ENCODE measurements at regions not wholly inside any gene's neighbourhood (a gene's known extent, or its start where the extent isn't known, plus 50 kb on each side); places are given as distances from the start of the nearest gene placed in this dataset.

DNA sequence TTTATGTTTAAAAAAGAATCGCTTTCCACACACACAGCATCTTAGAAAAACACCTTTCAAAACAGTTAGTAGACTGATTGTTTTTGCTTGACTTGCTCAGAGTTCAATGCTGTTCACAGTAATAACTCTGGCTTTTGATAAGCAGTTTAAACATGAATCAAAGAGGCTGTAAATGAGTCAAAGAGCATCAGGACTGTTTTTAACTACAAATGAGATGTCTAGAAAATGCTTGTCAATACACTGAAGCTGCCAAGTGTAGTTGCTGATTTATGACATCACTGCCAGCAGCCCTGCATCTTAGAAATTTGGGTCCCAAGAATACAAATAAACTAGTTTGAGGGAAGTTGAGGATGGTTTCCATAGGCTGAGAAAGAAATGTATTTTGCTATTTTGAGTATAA is 2057.1 kb upstream of the PCDH20 start:
- no peak for DNase-seq (ENCODE audit: low read depth, low spot score)
- no peaks in the 10 kb centered on the region for H3K27me3 ChIP-seq (ENCODE audit: control insufficient read depth in 2 of 2, insufficient read depth in 2 of 2, low read length in 2 of 2)
- TF ChIP-seq, protein P1, sequence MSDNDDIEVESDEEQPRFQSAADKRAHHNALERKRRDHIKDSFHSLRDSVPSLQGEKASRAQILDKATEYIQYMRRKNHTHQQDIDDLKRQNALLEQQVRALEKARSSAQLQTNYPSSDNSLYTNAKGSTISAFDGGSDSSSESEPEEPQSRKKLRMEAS (IDR thresholded peaks at IDR 0.05; ENCODE audit: insufficient read depth, insufficient read length), result no peak
- TF ChIP-seq FOS (IDR thresholded peaks at IDR 0.05; ENCODE audit: borderline replicate concordance, insufficient read depth, low read length), result no peak
- no peak for TF ChIP-seq JUN (IDR thresholded peaks at IDR 0.05; ENCODE audit: borderline replicate concordance, insufficient read depth, insufficient read length, low read depth)
- TF ChIP-seq GATA2 (IDR thresholded peaks at IDR 0.05; ENCODE audit: insufficient read depth, insufficient read length, low read depth, low read length), result no peak
- TF ChIP-seq POLR2AphosphoS5 (IDR thresholded peaks at IDR 0.05; ENCODE audit: insufficient read depth, low read depth, low read length), result no peak
- TF ChIP-seq, protein P2, sequence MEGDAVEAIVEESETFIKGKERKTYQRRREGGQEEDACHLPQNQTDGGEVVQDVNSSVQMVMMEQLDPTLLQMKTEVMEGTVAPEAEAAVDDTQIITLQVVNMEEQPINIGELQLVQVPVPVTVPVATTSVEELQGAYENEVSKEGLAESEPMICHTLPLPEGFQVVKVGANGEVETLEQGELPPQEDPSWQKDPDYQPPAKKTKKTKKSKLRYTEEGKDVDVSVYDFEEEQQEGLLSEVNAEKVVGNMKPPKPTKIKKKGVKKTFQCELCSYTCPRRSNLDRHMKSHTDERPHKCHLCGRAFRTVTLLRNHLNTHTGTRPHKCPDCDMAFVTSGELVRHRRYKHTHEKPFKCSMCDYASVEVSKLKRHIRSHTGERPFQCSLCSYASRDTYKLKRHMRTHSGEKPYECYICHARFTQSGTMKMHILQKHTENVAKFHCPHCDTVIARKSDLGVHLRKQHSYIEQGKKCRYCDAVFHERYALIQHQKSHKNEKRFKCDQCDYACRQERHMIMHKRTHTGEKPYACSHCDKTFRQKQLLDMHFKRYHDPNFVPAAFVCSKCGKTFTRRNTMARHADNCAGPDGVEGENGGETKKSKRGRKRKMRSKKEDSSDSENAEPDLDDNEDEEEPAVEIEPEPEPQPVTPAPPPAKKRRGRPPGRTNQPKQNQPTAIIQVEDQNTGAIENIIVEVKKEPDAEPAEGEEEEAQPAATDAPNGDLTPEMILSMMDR (IDR thresholded peaks at IDR 0.05; ENCODE audit: extremely low read depth in 1 of 2, insufficient read depth in 1 of 2, low read depth in 1 of 2, low read length in 2 of 2), result no peak
- no peak for TF ChIP-seq POLR2A (IDR thresholded peaks at IDR 0.05; ENCODE audit: low read depth, low read length)
- no peak for TF ChIP-seq EZH2 (IDR thresholded peaks at IDR 0.05; ENCODE audit: borderline replicate concordance, low read depth, low read length, severe bottlenecking)
- TF ChIP-seq MYC (IDR thresholded peaks at IDR 0.05; ENCODE audit: low read depth, low read length), result no peak
- intact Hi-C loops (cut with micrococcal nuclease), result no loop called here
- H3K79me2 ChIP-seq (ENCODE audit: control insufficient read depth, insufficient read depth, low read length), result no peaks in the 10 kb centered on the region
- H3K9me3 ChIP-seq (replicated peaks; ENCODE audit: control insufficient read depth, insufficient read depth, low read length), result no peaks in the 10 kb centered on the region
- ChIA-PET POLR2A (no interaction called here), CTCF (no interaction called here)
- FAIRE-seq, result no peak
- no peak overlapping the region for H2AFZ ChIP-seq (ENCODE audit: low read depth, low read length)
- H3K9me1 ChIP-seq (replicated peaks; ENCODE audit: control insufficient read depth, extremely low read depth, insufficient read depth, low read length), result no peaks in the 10 kb centered on the region
- no peaks in the 10 kb centered on the region for H3K36me3 ChIP-seq (ENCODE audit: control insufficient read depth in 2 of 2, extremely low read depth in 1 of 2, insufficient read depth in 2 of 2, low read length in 2 of 2)
- H3K4me1 ChIP-seq (ENCODE audit: control insufficient read depth, extremely low read depth, insufficient read depth, low read length), result no peaks in the 10 kb centered on the region
- no peaks in the 10 kb centered on the region for H4K20me1 ChIP-seq (replicated peaks; ENCODE audit: control insufficient read depth, extremely low read depth, insufficient read depth, low read length)
- no peak overlapping the region for H3K27ac ChIP-seq (ENCODE audit: insufficient read depth, low read depth, low read length)
- no peak overlapping the region for H3K9ac ChIP-seq (replicated peaks; ENCODE audit: extremely low read depth, insufficient read depth, low read length)
- BruUV-seq (replicated peaks), result no TSS peak
- H3K4me3 ChIP-seq (replicated peaks in 1 of 3; ENCODE audit: insufficient read depth in 1 of 3, low read depth in 1 of 3, low read length in 3 of 3), result no peak overlapping the region
- H3K4me2 ChIP-seq (ENCODE audit: insufficient read depth, low read length), result no peak overlapping the region
- dilution Hi-C loops (cut with MboI; ENCODE audit: extremely low pct_ligation_motif_present, low sequenced_read_pairs), result no loop called here

Measured in endothelial cell of umbilical vein (primary cell).